OCI-LY3 (cell line): ENCODE measurements at regions not wholly inside any gene's neighbourhood (a gene's known extent, or its start where the extent isn't known, plus 50 kb on each side); places are given as distances from the start of the nearest gene placed in this dataset.

ENCODE experiments used
- CTCF ChIP-seq: fragments of 200-600, 300-600 bp; sonication (generic); IDR thresholded peaks from 2 replicates; pipeline ENCODE4 v1.5.1; 2014; ENCODE audit warnings: antibody characterized with exemption, low read length, low read depth
- EZH2phosphoT487 ChIP-seq: fragments of 200-600 bp; shearing (Covaris generic); IDR thresholded peaks from 2 replicates; pipeline ENCODE4 v1.6.1; 2018; ENCODE audit warnings: antibody characterized with exemption, mixed run types, low read depth

- TF ChIP-seq CTCF = no peak
- no peak for TF ChIP-seq EZH2phosphoT487
Measured at GRCh38 chr12:88932457-88932856, 352.2 kb upstream of the KITLG start.
